Sigmoid colon (tissue), 4 donors: ENCODE measurements at regions not wholly inside any gene's neighbourhood (a gene's known extent, or its start where the extent isn't known, plus 50 kb on each side); places are given as distances from the start of the nearest gene placed in this dataset.

Source experiments
- CTCF ChIP-seq, 4 experiments: fragments of 450-650 bp in 3 of 4; fragments of 200-600 bp in 1 of 4; IDR thresholded peaks; one replicate each; pipeline ENCODE4 v1.5.1; 2016 to 2019; ENCODE audit warnings: antibody characterized with exemption in 4 of 4, mild to moderate bottlenecking in 3 of 4, moderate library complexity in 2 of 4
- EP300 ChIP-seq, 4 donors: sonication (generic); formaldehyde crosslinking; IDR thresholded peaks; one replicate each; pipeline ENCODE4 v1.6.1; 2017; ENCODE audit warnings: antibody characterized with exemption in 4 of 4

GRCh38 chr15:70497661-70498060 lies 265.7 kb downstream of the UACA start:
- TF ChIP-seq CTCF (IDR thresholded peaks at IDR 0.05), result no peak
- TF ChIP-seq EP300 (IDR thresholded peaks at IDR 0.05), result no peak
